NCI-H2227 (cell line): ENCODE measurements at regions not wholly inside any gene's neighbourhood (a gene's known extent, or its start where the extent isn't known, plus 50 kb on each side); places are given as distances from the start of the nearest gene placed in this dataset.

ENCODE experiments used
- DNase-seq: peaks from one replicate; lab custom pipeline; 2025; ENCODE audit not compliant: unreplicated experiment; lab: John Stamatoyannopoulos, UW

- no peak for DNase-seq
Observed at GRCh38 chr12:24759155-24759554, 189.7 kb downstream of the BCAT1 start.

- no peak for DNase-seq
Observed at GRCh38 chr12:24756479-24757024, 192.3 kb downstream of the BCAT1 start.

- DNase-seq = peak; percentile 6
Observed at GRCh38 chr12:24754690-24755638, 193.9 kb downstream of the BCAT1 start.

- no peak for DNase-seq
Observed at GRCh38 chr12:24752763-24753462, 196.0 kb downstream of the BCAT1 start.

GRCh38 chr12:24751181-24751580 is 197.7 kb downstream of the BCAT1 start:
- no peak for DNase-seq

- DNase-seq = no peak
Observed at GRCh38 chr12:24750263-24750662, 198.6 kb downstream of the BCAT1 start.

- DNase-seq = no peak
Observed at GRCh38 chr12:24749171-24749570, 199.7 kb downstream of the BCAT1 start.

- DNase-seq = no peak
Observed at GRCh38 chr12:24748326-24748725, 200.6 kb downstream of the BCAT1 start.

- no peak for DNase-seq
Observed at GRCh38 chr12:24746864-24747263, 202.0 kb downstream of the BCAT1 start.

GRCh38 chr12:24746006-24746671 is 202.8 kb downstream of the BCAT1 start:
- no peak for DNase-seq

GRCh38 chr12:24743941-24744793 is 204.7 kb downstream of the BCAT1 start:
- no peak for DNase-seq

GRCh38 chr12:24742378-24742777 is 206.5 kb downstream of the BCAT1 start:
- no peak for DNase-seq

- no peak for DNase-seq
Observed at GRCh38 chr12:24741216-24741615, 207.7 kb downstream of the BCAT1 start.

GRCh38 chr12:24739106-24739779 is 209.7 kb downstream of the BCAT1 start:
- DNase-seq = no peak

GRCh38 chr12:24738441-24738840 is 210.5 kb downstream of the BCAT1 start:
- DNase-seq = no peak

GRCh38 chr12:24731596-24731995 is 217.3 kb downstream of the BCAT1 start:
- no peak for DNase-seq

GRCh38 chr12:24730489-24730896 is 218.4 kb downstream of the BCAT1 start:
- no peak for DNase-seq

- no peak for DNase-seq
Observed at GRCh38 chr12:24728826-24729225, 220.1 kb downstream of the BCAT1 start.

GRCh38 chr12:24728366-24728765 is 220.5 kb downstream of the BCAT1 start:
- DNase-seq = peak; percentile 3

- DNase-seq = no peak
Observed at GRCh38 chr12:24725616-24726015, 223.3 kb downstream of the BCAT1 start.
